ACC112 (cell line): ENCODE measurements at regions not wholly inside any gene's neighbourhood (a gene's known extent, or its start where the extent isn't known, plus 50 kb on each side); places are given as distances from the start of the nearest gene placed in this dataset.

Source experiments
- H2AFZ ChIP-seq: fragments of 200-600 bp; sonication (generic); one replicate; pipeline ENCODE4 v1.6.0; 2017; ENCODE audit warnings: antibody characterized with exemption, low read length; ENCODE audit not compliant: unreplicated experiment
- H3K27ac ChIP-seq: fragments of 200-600 bp; sonication (generic); 2 replicates; pipeline ENCODE4 v1.5.1; 2014; ENCODE audit warnings: low read depth, mild to moderate bottlenecking, antibody characterized with exemption, low read length, moderate library complexity
- H3K27me3 ChIP-seq: fragments of 200-600 bp; sonication (generic); 2 replicates; pipeline ENCODE4 v1.6.1; 2014; ENCODE audit warnings: mild to moderate bottlenecking, antibody characterized with exemption, low read length, moderate library complexity, mixed read lengths; ENCODE audit not compliant: insufficient read depth
- H3K36me3 ChIP-seq: fragments of 200-600 bp; sonication (generic); 2 replicates; pipeline ENCODE4 v1.6.1; 2016; ENCODE audit warnings: mild to moderate bottlenecking, antibody characterized with exemption, low read length, moderate library complexity, mixed read lengths; ENCODE audit not compliant: insufficient read depth
- H3K4me1 ChIP-seq: fragments of 200-600 bp; sonication (generic); one replicate; pipeline ENCODE4 v1.6.1; 2016; ENCODE audit warnings: low read length, mixed read lengths; ENCODE audit not compliant: insufficient read depth, unreplicated experiment, control insufficient read depth
- H3K4me3 ChIP-seq: fragments of 200-600 bp; sonication (generic); 2 replicates; pipeline ENCODE4 v1.5.1; 2014; ENCODE audit warnings: mild to moderate bottlenecking, low read depth, low read length
- H3K79me2 ChIP-seq: fragments of 200-600 bp; sonication (generic); one replicate; pipeline ENCODE4 v1.6.0; 2016; ENCODE audit warnings: low read length; ENCODE audit not compliant: control insufficient read depth, unreplicated experiment, insufficient read depth

DNA sequence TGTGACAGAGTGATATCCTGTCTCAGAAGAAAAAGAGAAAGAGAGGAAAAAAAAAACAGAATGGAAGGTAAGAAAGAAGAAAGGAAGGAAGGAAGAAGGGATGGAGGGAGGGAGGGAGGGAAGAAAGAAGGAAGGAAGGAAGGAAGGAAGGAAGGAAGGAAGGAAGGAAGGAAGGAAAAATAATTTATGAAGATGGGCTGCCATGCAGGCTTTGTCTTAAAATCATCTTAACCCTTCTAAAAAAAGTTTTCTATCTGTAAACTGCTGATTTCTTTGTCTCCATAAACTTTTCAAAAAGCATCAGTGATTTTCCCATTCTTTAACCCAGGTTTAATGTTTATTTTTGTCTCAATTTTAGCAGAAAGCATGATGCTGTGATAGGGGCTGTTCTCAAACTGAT is 1154.1 kb upstream of the CDH6 start:
- Histone ChIP-seq H3K4me1 (no peaks in the 10 kb centered on the region), H3K4me3 (no peak overlapping the region), H2AFZ (no peak overlapping the region), H3K27ac (no peak overlapping the region), H3K27me3 (peaks cover 6% of the 10 kb centered on the region; the same call in 1 of the 2 replicates), H3K79me2 (no peaks in the 10 kb centered on the region), H3K36me3 (no peaks in the 10 kb centered on the region)

DNA sequence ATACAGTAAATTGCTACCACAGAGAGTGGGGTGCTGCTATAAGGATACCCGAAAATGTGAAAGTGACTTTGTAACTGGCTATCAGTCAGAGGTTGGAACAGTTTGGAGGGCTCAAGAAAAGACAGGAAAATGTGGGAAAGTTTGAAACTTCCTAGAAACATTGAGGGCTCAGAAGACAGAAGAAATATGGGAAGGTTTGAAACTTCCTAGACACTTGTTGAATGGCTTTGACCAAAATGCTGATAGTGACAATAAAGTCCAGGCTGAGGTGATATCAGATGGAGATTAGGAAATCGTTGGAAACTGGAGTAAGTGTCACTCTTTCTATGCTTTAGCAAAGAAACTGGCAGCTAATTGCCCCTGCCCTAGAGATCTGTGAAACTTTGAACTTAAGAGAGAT is 1158.6 kb upstream of the CDH6 start:
- H3K4me1 ChIP-seq = no peaks in the 10 kb centered on the region
- H3K36me3 ChIP-seq = no peaks in the 10 kb centered on the region
- no peaks in the 10 kb centered on the region for H3K79me2 ChIP-seq
- no peak overlapping the region for H3K4me3 ChIP-seq
- H3K27ac ChIP-seq = no peak overlapping the region
- peaks cover 6% of the 10 kb centered on the region; the same call in 1 of the 2 replicates for H3K27me3 ChIP-seq
- H2AFZ ChIP-seq = no peak overlapping the region

GRCh38 chr5:30030101-30030500 is 1163.4 kb upstream of the CDH6 start:
- Histone ChIP-seq H3K79me2 (no peaks in the 10 kb centered on the region), H3K4me3 (no peak overlapping the region), H2AFZ (no peak overlapping the region), H3K27ac (no peak overlapping the region), H3K27me3 (no peaks in the 10 kb centered on the region), H3K4me1 (no peaks in the 10 kb centered on the region), H3K36me3 (no peaks in the 10 kb centered on the region)

GRCh38 chr5:30001826-30002225 is 1191.7 kb upstream of the CDH6 start:
- H2AFZ ChIP-seq = no peak overlapping the region
- no peaks in the 10 kb centered on the region for H3K27me3 ChIP-seq
- H3K27ac ChIP-seq = no peak overlapping the region

GRCh38 chr5:30000231-30000630 is 1193.3 kb upstream of the CDH6 start:
- no peak overlapping the region for H3K27ac ChIP-seq
- no peaks in the 10 kb centered on the region for H3K36me3 ChIP-seq
- no peaks in the 10 kb centered on the region for H3K4me1 ChIP-seq
- H3K79me2 ChIP-seq = no peaks in the 10 kb centered on the region
- H3K27me3 ChIP-seq = no peaks in the 10 kb centered on the region
- no peak overlapping the region for H2AFZ ChIP-seq
- H3K4me3 ChIP-seq = no peak overlapping the region

More at GRCh38 chr5:30001826-30002225, 1191.7 kb upstream of the CDH6 start:
- Histone ChIP-seq H3K79me2 (no peaks in the 10 kb centered on the region), H3K4me3 (no peak overlapping the region), H3K4me1 (no peaks in the 10 kb centered on the region), H3K36me3 (no peaks in the 10 kb centered on the region)

GRCh38 chr5:29995154-29995553 is 1198.3 kb upstream of the CDH6 start:
- no peaks in the 10 kb centered on the region for H3K79me2 ChIP-seq
- no peaks in the 10 kb centered on the region for H3K27me3 ChIP-seq
- H3K4me3 ChIP-seq = no peak overlapping the region
- no peaks in the 10 kb centered on the region for H3K36me3 ChIP-seq
- no peaks in the 10 kb centered on the region for H3K4me1 ChIP-seq
- no peak overlapping the region for H3K27ac ChIP-seq
- H2AFZ ChIP-seq = no peak overlapping the region

DNA sequence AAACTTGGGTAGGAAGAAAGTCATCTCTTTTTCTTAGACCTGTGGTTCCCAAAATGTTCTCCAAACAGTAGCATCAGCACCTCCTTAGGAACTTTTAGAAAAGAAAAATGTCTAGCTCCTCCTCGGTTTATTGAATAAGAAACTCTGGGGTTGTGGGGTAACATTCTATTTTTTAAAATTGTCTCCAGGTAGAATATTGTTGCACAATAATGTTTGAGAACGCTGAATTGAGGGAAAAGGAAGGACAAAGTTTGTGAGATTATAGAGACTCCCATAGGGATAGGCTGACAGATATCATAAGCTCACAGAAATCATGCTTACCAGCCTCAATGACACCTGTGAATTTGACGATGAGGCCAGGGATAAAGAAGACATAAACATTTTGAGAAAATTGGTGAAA is 1199.0 kb upstream of the CDH6 start:
- H2AFZ ChIP-seq = no peak overlapping the region
- no peaks in the 10 kb centered on the region for H3K4me1 ChIP-seq
- no peaks in the 10 kb centered on the region for H3K36me3 ChIP-seq
- no peaks in the 10 kb centered on the region for H3K27me3 ChIP-seq
- no peaks in the 10 kb centered on the region for H3K79me2 ChIP-seq
- no peak overlapping the region for H3K27ac ChIP-seq
- H3K4me3 ChIP-seq = no peak overlapping the region

DNA sequence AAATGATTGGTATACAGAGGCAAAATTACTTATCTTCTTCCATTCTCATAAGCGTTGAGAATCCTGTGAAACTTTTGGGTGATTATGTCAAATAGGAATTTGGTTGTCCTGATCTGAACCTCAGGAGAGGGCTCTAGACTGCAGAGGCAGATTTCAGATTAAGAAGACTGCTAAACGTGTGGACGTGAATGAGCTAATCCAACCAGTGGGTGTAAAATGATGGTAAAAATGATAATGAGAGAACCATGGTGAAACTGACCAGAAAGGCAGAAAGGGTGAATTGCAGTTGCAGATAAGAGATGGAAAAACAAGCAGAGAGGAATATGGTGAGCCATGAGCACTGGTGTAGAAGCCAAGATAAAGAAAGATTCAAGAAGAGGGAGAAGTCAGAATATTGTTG is 1200.2 kb upstream of the CDH6 start:
- H3K27me3 ChIP-seq = no peaks in the 10 kb centered on the region
- no peaks in the 10 kb centered on the region for H3K36me3 ChIP-seq
- H3K4me1 ChIP-seq = no peaks in the 10 kb centered on the region
- H3K79me2 ChIP-seq = no peaks in the 10 kb centered on the region
- no peak overlapping the region for H2AFZ ChIP-seq
- H3K4me3 ChIP-seq = no peak overlapping the region
- H3K27ac ChIP-seq = no peak overlapping the region

DNA sequence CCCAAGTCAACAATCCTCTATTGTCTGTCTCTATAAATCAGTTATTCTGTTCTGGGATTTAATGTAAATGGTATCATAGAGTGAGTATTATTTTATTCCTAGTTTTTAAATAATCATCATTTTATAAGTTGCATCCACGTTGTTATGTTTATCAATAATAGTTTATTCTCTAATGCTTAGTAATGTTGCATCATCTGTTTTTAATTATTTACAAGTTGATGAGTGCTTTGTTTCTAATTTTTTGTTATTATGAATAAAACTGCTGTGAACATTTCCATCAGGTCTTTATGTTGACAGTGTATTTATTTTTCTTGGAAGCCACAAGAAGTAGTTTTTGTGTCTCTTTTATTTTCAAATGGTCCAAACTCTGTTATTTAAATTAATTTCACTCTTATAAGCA is 1201.2 kb upstream of the CDH6 start:
- no peaks in the 10 kb centered on the region for H3K4me1 ChIP-seq
- H3K4me3 ChIP-seq = no peak overlapping the region
- no peaks in the 10 kb centered on the region for H3K27me3 ChIP-seq
- H3K36me3 ChIP-seq = no peaks in the 10 kb centered on the region
- H2AFZ ChIP-seq = no peak overlapping the region
- H3K27ac ChIP-seq = no peak overlapping the region
- H3K79me2 ChIP-seq = no peaks in the 10 kb centered on the region

DNA sequence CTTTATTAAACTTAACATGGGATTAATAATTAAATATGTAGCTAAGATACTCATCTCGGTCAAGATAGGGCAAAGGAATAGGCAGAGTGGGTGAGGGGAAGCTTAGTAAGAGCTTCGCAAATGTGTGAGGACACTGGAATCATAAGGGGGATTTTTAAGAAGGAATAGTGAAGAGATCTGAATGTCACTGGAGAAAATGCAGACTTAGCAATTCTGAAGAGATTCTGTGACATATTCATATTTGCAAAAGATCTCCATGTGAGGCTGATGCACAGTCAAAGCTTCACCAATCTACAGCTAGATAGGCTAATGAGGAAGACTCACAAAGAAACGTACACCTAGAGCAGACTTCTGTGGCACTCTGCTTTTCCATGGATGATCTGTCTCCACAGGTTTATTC is 1202.8 kb upstream of the CDH6 start:
- Histone ChIP-seq H3K4me3 (no peak overlapping the region), H3K27ac (no peak overlapping the region), H2AFZ (no peak overlapping the region), H3K27me3 (no peaks in the 10 kb centered on the region), H3K36me3 (no peaks in the 10 kb centered on the region), H3K4me1 (no peaks in the 10 kb centered on the region), H3K79me2 (no peaks in the 10 kb centered on the region)

- Histone ChIP-seq H2AFZ (no peak overlapping the region), H3K27ac (no peak overlapping the region), H3K79me2 (no peaks in the 10 kb centered on the region), H3K27me3 (no peaks in the 10 kb centered on the region), H3K36me3 (no peaks in the 10 kb centered on the region), H3K4me1 (no peaks in the 10 kb centered on the region), H3K4me3 (no peak overlapping the region)
Observed at GRCh38 chr5:29984156-29984540, 1209.3 kb upstream of the CDH6 start.
